HepG2 (cell line): ENCODE measurements at regions not wholly inside any gene's neighbourhood (a gene's known extent, or its start where the extent isn't known, plus 50 kb on each side); places are given as distances from the start of the nearest gene placed in this dataset.

Source experiments
- CTCF ChIP-seq: sonication (generic); formaldehyde crosslinking; IDR thresholded peaks from 2 replicates; pipeline ENCODE4 v1.5.0; 2020; ENCODE audit warnings: mild to moderate bottlenecking, missing genetic modification reagents, moderate library complexity
- ISX ChIP-seq: sonication (generic); formaldehyde crosslinking; conservative IDR thresholded peaks from 2 replicates; pipeline ENCODE4 v1.5.0; 2020; ENCODE audit warnings: missing genetic modification reagents
- MAZ ChIP-seq, 2 experiments: sonication (generic) in 1 of 2; formaldehyde crosslinking in 1 of 2; IDR thresholded peaks; 2 replicates each; pipeline versions ENCODE4 v1.5.0 to v1.6.1; 2012 to 2020; ENCODE audit warnings: low read depth in 2 of 2, mild to moderate bottlenecking in 2 of 2, borderline replicate concordance in 1 of 2, improper control_type of control experiment in 1 of 2, low read length in 1 of 2, missing genetic modification reagents in 1 of 2, moderate library complexity in 1 of 2
- NFKBIZ ChIP-seq: IDR thresholded peaks from 2 replicates; pipeline ENCODE4 v1.6.1; 2018; ENCODE audit warnings: missing genetic modification reagents, missing compliant biosample characterization
- RBAK ChIP-seq: sonication (generic); formaldehyde crosslinking; IDR thresholded peaks from 2 replicates; pipeline ENCODE4 v1.5.1; 2020; ENCODE audit warnings: mild to moderate bottlenecking, missing genetic modification reagents
- SUZ12 ChIP-seq: fragments of 150-350 bp; IDR thresholded peaks from 2 replicates; pipeline ENCODE4 v1.6.1; 2014; ENCODE audit warnings: low read depth, low read length
- ZHX1 ChIP-seq: sonication (generic); formaldehyde crosslinking; IDR thresholded peaks from 2 replicates; pipeline ENCODE4 v1.8.1; 2022; ENCODE audit warnings: low read depth, mild to moderate bottlenecking, missing genetic modification reagents
- ZNF18 ChIP-seq: sonication (generic); formaldehyde crosslinking; IDR thresholded peaks from 2 replicates; pipeline ENCODE4 v1.8.0; 2022; ENCODE audit warnings: mild to moderate bottlenecking, missing genetic modification reagents; ENCODE audit not compliant: insufficient replicate concordance
- ZNF260 ChIP-seq: sonication (generic); formaldehyde crosslinking; IDR thresholded peaks from 2 replicates; pipeline ENCODE4 v1.4.0; 2020; ENCODE audit warnings: missing genetic modification reagents, low read depth, mild to moderate bottlenecking, borderline replicate concordance
- ZNF274 ChIP-seq: sonication (generic); formaldehyde crosslinking; IDR thresholded peaks from 2 replicates; pipeline ENCODE4 v1.5.1; 2020; ENCODE audit warnings: mild to moderate bottlenecking, missing genetic modification reagents
- ZNF280D ChIP-seq: sonication (generic); formaldehyde crosslinking; IDR thresholded peaks from 2 replicates; pipeline ENCODE4 v1.5.1; 2020; ENCODE audit warnings: mild to moderate bottlenecking, missing genetic modification reagents
- ZNF766 ChIP-seq: sonication (generic); formaldehyde crosslinking; IDR thresholded peaks from 2 replicates; pipeline ENCODE4 v1.5.0; 2020; ENCODE audit warnings: missing genetic modification reagents, borderline replicate concordance

GRCh38 chr13:106351251-106351650 is 184.2 kb downstream of the EFNB2 start:
- TF ChIP-seq ZNF766 (CRISPR knock-in tag) (no peak), ZNF18 (no peak), ISX (CRISPR knock-in tag) (no peak), MAZ (IDR thresholded peaks at IDR 0.05; ENCODE audit: borderline replicate concordance, low read depth, low read length) (no peak), MAZ (CRISPR knock-in tag; IDR thresholded peaks at IDR 0.05; ENCODE audit: low read depth) (no peak), NFKBIZ (CRISPR knock-in tag) (no peak), CTCF (CRISPR knock-in tag) (no peak), ZNF260 (CRISPR knock-in tag) (no peak), ZHX1 (no peak), SUZ12 (no peak), ZNF280D (no peak), ZNF274 (CRISPR knock-in tag) (no peak), RBAK (CRISPR knock-in tag) (no peak)
